H1 (cell line): ENCODE measurements at regions not wholly inside any gene's neighbourhood (a gene's known extent, or its start where the extent isn't known, plus 50 kb on each side); places are given as distances from the start of the nearest gene placed in this dataset.
A peak's percentile ranks its signal among the peaks of the same experiment; 100 is the strongest.

Experiments
- CTCF ChIA-PET: fragments of 300-600 bp; sonication (Branson Sonifier 250); formaldehyde crosslinking; loops from one replicate; lab custom pipeline; 2021; ENCODE audit not compliant: partially characterized antibody; lab: Charles Lee
- POLR2A ChIA-PET: fragments of 300-600 bp; sonication (Branson Sonifier 250); formaldehyde crosslinking; loops from one replicate; lab custom pipeline; 2021; ENCODE audit warnings: inconsistent platforms; ENCODE audit not compliant: partially characterized antibody; lab: Charles Lee
- DNase-seq, 2 experiments: peaks; one replicate each; pipeline versions ENCODE4 v3.0.0 to v3.0.0-alpha.2; 2010 to 2022; ENCODE audit warnings: low spot score in 2 of 2, low read depth in 1 of 2, mixed read lengths in 1 of 2
- FAIRE-seq: peaks from 2 replicates; lab custom pipeline; 2011; peaks lifted over from hg19 to GRCh38; lab: Jason Lieb, UNC
- H2AFZ ChIP-seq: 2 replicates; pipeline ENCODE4 v1.8.1; 2012; ENCODE audit warnings: low read length, inconsistent platforms
- H2AK5ac ChIP-seq: 2 replicates; pipeline ENCODE4 v1.6.1; 2013; ENCODE audit warnings: low read depth, low read length
- H2BK120ac ChIP-seq: replicated peaks from 2 replicates; pipeline ENCODE3; 2013; ENCODE audit warnings: low read depth, low read length, inconsistent platforms
- H2BK12ac ChIP-seq: 2 replicates; pipeline ENCODE4 v1.6.1; 2013; ENCODE audit warnings: low read depth, low read length
- H2BK15ac ChIP-seq: 2 replicates; pipeline ENCODE4 v1.6.1; 2013; ENCODE audit warnings: low read length
- H2BK20ac ChIP-seq: 2 replicates; pipeline ENCODE4 v1.6.1; 2013; ENCODE audit warnings: low read length
- H2BK5ac ChIP-seq: 2 replicates; pipeline ENCODE4 v1.6.1; 2013; ENCODE audit warnings: low read depth, low read length
- H3K14ac ChIP-seq: 2 replicates; pipeline ENCODE4 v1.6.1; 2013; ENCODE audit warnings: inconsistent platforms; ENCODE audit not compliant: insufficient read length
- H3K18ac ChIP-seq: 2 replicates; pipeline ENCODE4 v1.6.1; 2013; ENCODE audit warnings: low read length; ENCODE audit errors: extremely low read depth
- H3K23ac ChIP-seq: 2 replicates; pipeline ENCODE4 v1.6.1; 2013; ENCODE audit warnings: inconsistent platforms; ENCODE audit not compliant: insufficient read length
- H3K23me2 ChIP-seq: 2 replicates; pipeline ENCODE4 v1.6.1; 2013; ENCODE audit warnings: low read depth, low read length
- H3K27ac ChIP-seq: 2 replicates; pipeline ENCODE4 v1.6.1; 2011; ENCODE audit warnings: low read depth, low read length, inconsistent platforms
- H3K27me3 ChIP-seq, 4 experiments: replicated peaks in 1 of 4; 1 replicate in 1 of 4; 2 replicates in 3 of 4; pipeline versions ENCODE4 v1.6.1 to v1.8.1; 2011 to 2013; ENCODE audit warnings: low read length in 3 of 4, mild to moderate bottlenecking in 3 of 4, inconsistent platforms in 2 of 4, mixed read lengths in 2 of 4, moderate library complexity in 1 of 4; ENCODE audit not compliant: control insufficient read depth in 3 of 4, insufficient read depth in 3 of 4; ENCODE audit errors: extremely low read depth in 1 of 4
- H3K36me3 ChIP-seq, 4 experiments: 2 replicates each; pipeline versions ENCODE4 v1.6.1 to v1.8.1; 2011 to 2013; ENCODE audit warnings: mild to moderate bottlenecking in 4 of 4, low read length in 3 of 4, moderate library complexity in 2 of 4, control low read depth in 1 of 4, inconsistent platforms in 1 of 4; ENCODE audit not compliant: insufficient read depth in 4 of 4, control insufficient read depth in 2 of 4
- H3K4ac ChIP-seq: replicated peaks from 2 replicates; pipeline ENCODE3; 2013; ENCODE audit warnings: low read length, low read depth, mixed read lengths, inconsistent platforms; ENCODE audit not compliant: insufficient read length
- H3K4me1 ChIP-seq, 4 experiments: replicated peaks in 1 of 4; 1 replicate in 1 of 4; 2 replicates in 3 of 4; pipeline versions ENCODE4 v1.6.1 to v1.8.1; 2011 to 2013; ENCODE audit warnings: low read length in 3 of 4, inconsistent platforms in 2 of 4, mixed read lengths in 1 of 4; ENCODE audit not compliant: insufficient read depth in 4 of 4, control insufficient read depth in 3 of 4
- H3K4me2 ChIP-seq, 2 experiments: 2 replicates each; pipeline versions ENCODE4 v1.6.1 to v1.8.1; 2011 to 2013; ENCODE audit warnings: low read depth in 2 of 2, low read length in 2 of 2, control low read depth in 1 of 2, inconsistent platforms in 1 of 2, mild to moderate bottlenecking in 1 of 2; ENCODE audit not compliant: insufficient read depth in 1 of 2
- H3K4me3 ChIP-seq, 4 experiments: fragments of 200-600, 300-600 bp in 1 of 4; sonication (generic), shearing (Covaris generic), sonication (Bioruptor Twin) in 1 of 4; 2 replicates each; pipeline versions ENCODE4 v1.5.1 to v1.8.1; 2011 to 2016; ENCODE audit warnings: low read length in 4 of 4, low read depth in 3 of 4, control low read depth in 2 of 4, inconsistent platforms in 2 of 4, mild to moderate bottlenecking in 2 of 4, mixed read lengths in 1 of 4, moderate library complexity in 1 of 4; ENCODE audit not compliant: insufficient read depth in 2 of 4; ENCODE audit errors: extremely low read depth in 1 of 4
- H3K56ac ChIP-seq: replicated peaks from 2 replicates; pipeline ENCODE3; 2013; ENCODE audit warnings: low read depth, mild to moderate bottlenecking, mixed read lengths, low read length, inconsistent platforms; ENCODE audit not compliant: insufficient read length
- H3K79me1 ChIP-seq: 2 replicates; pipeline ENCODE4 v1.6.1; 2013; ENCODE audit warnings: low read depth, low read length, control low read depth
- H3K79me2 ChIP-seq, 2 experiments: 2 replicates each; pipeline versions ENCODE4 v1.6.1 to v1.8.1; 2012 to 2013; ENCODE audit warnings: low read length in 2 of 2, mild to moderate bottlenecking in 2 of 2, inconsistent platforms in 1 of 2; ENCODE audit not compliant: insufficient read depth in 2 of 2, control insufficient read depth in 1 of 2
- H3K9ac ChIP-seq, 4 experiments: replicated peaks in 1 of 4; 1 replicate in 1 of 4; 2 replicates in 3 of 4; pipeline versions ENCODE4 v1.6.1 to v1.8.1; 2011 to 2013; ENCODE audit warnings: low read depth in 3 of 4, low read length in 3 of 4, control low read depth in 2 of 4, mild to moderate bottlenecking in 2 of 4, moderate library complexity in 2 of 4, inconsistent platforms in 1 of 4; ENCODE audit errors: extremely low read depth in 1 of 4
- H3K9me3 ChIP-seq, 2 experiments: 2 replicates each; pipeline versions ENCODE4 v1.6.1 to v1.8.1; 2012 to 2013; ENCODE audit warnings: mild to moderate bottlenecking in 2 of 2, moderate library complexity in 2 of 2, control low read depth in 1 of 2, inconsistent platforms in 1 of 2, low read depth in 1 of 2, low read length in 1 of 2, mixed read lengths in 1 of 2; ENCODE audit not compliant: insufficient read depth in 2 of 2
- H4K20me1 ChIP-seq, 2 experiments: replicated peaks in 1 of 2; 2 replicates each; pipeline versions ENCODE3 to v1.8.1; 2011 to 2013; ENCODE audit warnings: inconsistent platforms in 2 of 2, low read length in 2 of 2, mild to moderate bottlenecking in 1 of 2; ENCODE audit not compliant: insufficient read depth in 2 of 2, control insufficient read depth in 1 of 2
- H4K5ac ChIP-seq: 2 replicates; pipeline ENCODE4 v1.6.1; 2013; ENCODE audit warnings: low read length, low read depth, mixed read lengths, inconsistent platforms; ENCODE audit not compliant: insufficient read length
- H4K8ac ChIP-seq: 2 replicates; pipeline ENCODE4 v1.8.0; 2013; ENCODE audit warnings: mild to moderate bottlenecking, moderate library complexity, low read length, inconsistent platforms; ENCODE audit not compliant: insufficient read depth; ENCODE audit errors: extremely low read depth
- H4K91ac ChIP-seq: replicated peaks from 2 replicates; pipeline ENCODE3; 2013; ENCODE audit warnings: low read length, mixed read lengths, inconsistent platforms; ENCODE audit not compliant: insufficient read length
- RFX5 ChIP-seq: IDR thresholded peaks from 2 replicates; pipeline ENCODE4 v1.6.1; 2011; ENCODE audit warnings: low read depth, low read length, improper control_type of control experiment, borderline replicate concordance
- WGBS, 2 experiments: shearing (Covaris generic) in 1 of 2; methylation state at CpG; one replicate each; pipeline versions ENCODE4 v1.1.6 to v1.1.7; 2013 to 2015; ENCODE audit warnings: low lambda C conversion rate in 2 of 2, mixed read lengths in 2 of 2, inconsistent platforms in 1 of 2, low coverage in 1 of 2, missing lambda C conversion rate in 1 of 2; ENCODE audit not compliant: insufficient replicate concordance in 2 of 2, insufficient coverage in 1 of 2, insufficient read length in 1 of 2; ENCODE audit errors: extremely low coverage in 1 of 2, missing lambda C conversion rate in 1 of 2; 5-methylcytosine and 5-hydroxymethylcytosine counted together

DNA sequence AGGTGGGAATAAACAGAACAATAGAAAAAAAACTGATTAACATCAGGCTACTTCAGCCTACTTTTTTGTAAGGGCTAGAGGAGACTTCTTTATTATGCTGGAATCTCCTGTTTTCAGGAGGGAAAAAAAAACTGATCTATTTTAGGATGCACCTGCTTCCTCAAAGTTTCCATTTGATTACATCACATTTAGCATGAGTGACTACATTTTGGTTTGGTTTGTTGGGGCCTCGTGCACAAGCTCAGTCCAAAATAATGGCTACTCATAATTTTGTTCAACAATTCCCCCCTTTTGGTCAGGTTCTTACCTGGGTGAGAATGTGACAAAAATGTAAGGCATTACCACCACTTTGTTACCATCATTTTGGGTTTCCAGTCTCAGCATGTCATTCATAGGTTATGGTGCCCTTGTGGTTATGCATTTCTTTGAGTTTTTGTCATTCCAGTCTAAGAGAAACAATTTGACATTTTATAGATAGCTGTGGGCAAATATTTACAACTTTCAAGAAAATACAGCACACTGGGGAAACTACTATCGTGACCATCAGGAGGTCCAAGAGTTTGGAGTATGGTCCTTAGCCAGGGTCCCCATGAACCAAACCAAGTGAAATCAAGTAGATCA, 93.6 kb upstream of the ATP11B start:
- H4K5ac ChIP-seq, result no peak overlapping the region
- H3K36me3 ChIP-seq, result no peaks in the 10 kb centered on the region
- no peak overlapping the region for H4K91ac ChIP-seq
- ChIA-PET CTCF (interaction anchor here (0.6 to 1.7 kb wide), 5 partner anchors 14 to 819 kb away, joined by 3 to 6 read pairs (median 3); no protein-coding TSS in a partner anchor), POLR2A (no interaction called here)
- no peak overlapping the region for H3K4me3 ChIP-seq
- TF ChIP-seq RFX5, result no peak
- no peaks in the 10 kb centered on the region for H3K9me3 ChIP-seq
- H3K23ac ChIP-seq, result no peak overlapping the region
- no peak overlapping the region for H2BK12ac ChIP-seq
- no peak overlapping the region for H2BK15ac ChIP-seq
- H3K4me1 ChIP-seq, result 0 out of 7 replicates have a peak, but pooled peaks cover 0 to 2% (median 0%) of the 10 kb centered on the region in 4 experiments
- no peak overlapping the region for H3K4ac ChIP-seq
- H3K79me2 ChIP-seq, result no peaks in the 10 kb centered on the region
- FAIRE-seq, result peak; percentile 24
- H3K27ac ChIP-seq, result no peak overlapping the region
- no peak overlapping the region for H4K8ac ChIP-seq
- no peak overlapping the region for H2AFZ ChIP-seq
- H3K23me2 ChIP-seq, result no peaks in the 10 kb centered on the region
- H3K56ac ChIP-seq, result no peak overlapping the region
- DNase-seq, result no peak
- no peak overlapping the region for H2BK20ac ChIP-seq
- no peak overlapping the region for H2AK5ac ChIP-seq
- no peaks in the 10 kb centered on the region for H3K27me3 ChIP-seq
- no peak overlapping the region for H2BK5ac ChIP-seq
- H3K9ac ChIP-seq, result no peak overlapping the region
- no peak overlapping the region for H3K18ac ChIP-seq
- H3K14ac ChIP-seq, result no peak overlapping the region
- H2BK120ac ChIP-seq, result no peak overlapping the region
- no peaks in the 10 kb centered on the region for H3K79me1 ChIP-seq
- no peaks in the 10 kb centered on the region for H4K20me1 ChIP-seq
- WGBS, 2 experiments, result 98% methylated on average over 2 of the region's 2 CpGs; no CpG with 5 or more reads in 1 of the 2 experiments
- H3K4me2 ChIP-seq, result no peak overlapping the region
